NCI-H2196 treated with DMSO at 0.1 percent for 48 hours (cell line): ENCODE measurements at regions not wholly inside any gene's neighbourhood (a gene's known extent, or its start where the extent isn't known, plus 50 kb on each side); places are given as distances from the start of the nearest gene placed in this dataset.

Experiments
- DNase-seq: peaks from one replicate; lab custom pipeline; 2025; ENCODE audit not compliant: unreplicated experiment; lab: John Stamatoyannopoulos, UW

DNA sequence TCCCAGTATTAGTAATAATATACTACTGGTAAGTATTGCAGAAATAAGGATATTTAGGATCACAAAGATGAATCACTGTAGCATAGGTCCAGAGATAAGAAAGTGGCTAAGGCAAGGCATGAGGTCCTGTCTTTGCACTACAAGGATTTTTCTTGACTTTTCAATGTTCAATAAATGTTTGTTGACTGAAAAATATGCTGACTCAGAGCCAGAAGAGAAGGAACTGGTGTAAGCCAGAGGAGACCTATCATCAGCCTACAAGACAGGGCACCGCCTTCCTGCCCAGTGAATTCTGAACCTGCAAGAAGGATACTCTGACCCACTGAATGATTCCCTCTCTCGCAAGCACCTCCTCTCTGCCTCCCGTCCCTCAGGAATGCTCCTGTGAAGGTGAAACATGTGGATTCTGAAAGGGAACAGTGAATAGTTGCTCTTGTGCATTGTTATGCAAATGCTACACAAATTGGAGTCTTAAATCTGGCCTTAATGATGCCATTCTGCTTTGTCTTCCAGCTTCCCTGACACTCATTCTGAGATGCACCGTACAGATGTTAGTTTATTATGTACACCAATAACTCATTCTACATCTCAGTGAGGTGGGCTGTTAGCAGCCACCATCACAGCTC is 540.0 kb downstream of the OMA1 start:
- DNase-seq = no peak

DNA sequence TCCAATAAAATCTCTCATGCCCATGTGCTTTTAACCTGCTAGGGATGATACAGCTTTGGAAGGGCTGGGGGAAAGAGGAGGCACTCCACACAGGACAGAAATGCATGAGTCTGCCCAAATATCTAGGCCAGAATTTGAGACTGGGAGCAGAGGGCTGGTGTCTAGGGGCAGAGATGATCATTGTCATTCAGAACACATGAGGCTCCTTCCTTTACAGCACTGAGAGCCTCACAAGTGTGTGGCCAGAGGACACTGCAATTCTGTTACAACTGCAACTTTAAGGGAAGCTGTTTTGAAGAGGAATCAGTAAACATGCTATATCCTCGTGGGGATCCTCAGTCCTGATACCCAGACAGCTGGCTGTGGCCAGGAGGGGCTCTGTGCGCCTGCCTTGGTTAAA is 541.3 kb downstream of the OMA1 start:
- no peak for DNase-seq

DNA sequence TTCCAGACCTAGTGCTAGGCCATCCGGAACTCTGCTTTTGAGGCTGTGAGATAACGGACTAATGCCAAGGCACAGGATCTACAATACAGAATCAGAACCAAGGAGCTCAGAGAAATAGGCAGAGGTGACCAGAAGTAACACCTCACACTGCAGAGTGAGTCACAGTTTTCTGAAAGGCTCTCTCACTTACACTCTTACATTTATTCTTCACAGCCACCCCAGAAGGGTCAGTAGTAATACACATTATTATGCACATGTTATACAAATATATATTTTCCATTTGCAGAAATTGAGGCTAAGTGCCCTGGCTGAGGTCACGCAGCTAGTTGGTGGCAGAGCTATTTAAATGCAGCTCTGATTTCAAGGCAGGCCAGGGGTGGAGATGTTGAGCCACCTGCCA is 542.5 kb downstream of the OMA1 start:
- DNase-seq = no peak

DNA sequence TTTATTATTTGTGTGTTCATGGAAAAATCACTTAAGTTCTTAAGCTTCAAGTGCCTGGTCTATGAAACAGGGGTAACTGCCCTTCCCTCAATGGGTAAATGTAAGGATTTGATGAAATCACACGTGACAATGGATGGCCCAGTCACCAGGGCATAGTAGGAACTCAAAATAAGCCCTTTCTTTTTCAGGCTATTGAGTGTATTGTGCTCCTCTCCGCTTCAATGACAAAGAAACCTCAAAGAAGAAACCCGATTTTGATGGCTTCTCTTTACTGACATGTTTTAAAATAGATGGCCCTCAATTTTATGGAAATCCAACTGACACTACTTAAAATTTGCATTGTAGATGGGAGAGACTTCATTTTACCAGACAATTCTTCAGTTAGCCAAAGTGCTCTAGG is 543.5 kb downstream of the OMA1 start:
- no peak for DNase-seq

DNA sequence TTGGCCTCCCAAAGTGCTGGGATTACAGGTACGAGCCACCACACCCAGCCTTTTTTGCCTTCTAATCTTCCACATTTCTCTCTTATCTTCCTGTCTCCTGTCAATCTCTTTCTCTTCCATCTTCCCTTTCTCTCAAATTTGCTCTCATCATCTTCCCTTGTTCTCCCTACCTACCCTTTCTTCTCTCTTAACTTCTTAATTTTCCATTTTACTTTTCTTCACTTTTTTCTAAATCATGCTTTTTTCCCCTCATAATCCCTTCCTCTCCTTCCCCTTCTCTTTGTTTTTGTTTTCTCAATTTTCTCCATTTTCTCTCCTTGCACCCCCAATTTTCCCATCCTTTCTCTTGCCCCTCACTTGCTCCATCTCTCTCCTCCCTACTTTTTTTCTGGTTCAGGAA is 545.7 kb downstream of the OMA1 start:
- no peak for DNase-seq

DNA sequence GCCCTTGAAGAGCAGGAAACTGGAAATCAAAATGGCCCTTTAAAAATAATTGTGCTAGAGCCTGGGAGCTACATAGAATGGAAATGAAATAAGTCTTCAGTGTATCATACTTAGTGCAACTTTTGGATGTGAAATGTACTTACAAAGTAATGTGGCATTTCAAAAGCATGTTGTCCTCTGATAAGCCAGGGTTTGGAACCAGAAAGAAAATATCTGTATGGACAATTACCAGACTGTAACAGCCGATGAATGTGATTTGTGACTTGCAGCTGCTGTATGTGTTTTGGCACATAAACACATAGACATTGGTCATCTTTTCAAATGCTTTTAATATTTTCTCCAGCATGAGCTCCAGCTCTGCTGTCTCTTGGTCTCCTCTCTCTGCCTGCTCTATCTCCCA is 546.4 kb downstream of the OMA1 start:
- no peak for DNase-seq

DNA sequence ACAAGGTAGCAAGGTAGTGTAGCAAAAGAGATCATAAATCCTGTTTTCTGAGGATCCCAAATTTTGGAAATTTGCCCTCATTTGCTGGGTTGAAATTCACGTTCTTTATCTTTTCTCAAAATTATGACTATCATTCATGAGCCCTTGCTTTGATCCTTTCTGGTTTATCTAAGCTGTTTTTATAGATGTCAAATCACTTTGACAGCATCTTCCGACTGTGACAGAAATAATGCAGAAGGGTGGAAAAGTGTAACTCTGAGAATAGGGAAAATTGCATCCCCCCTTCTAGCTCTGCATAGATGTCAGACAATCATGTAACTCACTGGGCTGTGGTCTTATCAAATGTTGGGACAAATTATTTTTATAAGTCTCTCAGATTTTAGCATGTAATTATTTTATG is 550.1 kb downstream of the OMA1 start:
- DNase-seq = no peak

DNA sequence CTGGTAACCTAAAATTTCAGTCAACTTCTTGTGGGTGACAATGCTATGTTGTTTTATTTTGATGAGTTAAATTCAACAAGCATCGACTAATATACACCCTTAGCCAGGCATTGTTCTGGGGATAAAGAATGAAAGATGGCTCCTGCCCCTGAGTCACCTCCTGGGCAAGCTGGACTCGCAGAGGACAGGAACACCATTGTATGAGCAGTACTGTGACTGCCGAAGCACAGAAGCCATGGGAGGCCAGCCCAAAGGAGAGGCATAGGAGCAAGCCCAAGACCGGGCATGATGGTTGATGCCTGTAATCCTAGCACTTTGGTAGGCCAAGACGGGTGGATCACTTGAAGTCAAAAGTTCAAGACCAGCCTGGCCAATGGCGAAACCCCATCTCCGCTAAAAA is 555.2 kb downstream of the OMA1 start:
- no peak for DNase-seq

DNA sequence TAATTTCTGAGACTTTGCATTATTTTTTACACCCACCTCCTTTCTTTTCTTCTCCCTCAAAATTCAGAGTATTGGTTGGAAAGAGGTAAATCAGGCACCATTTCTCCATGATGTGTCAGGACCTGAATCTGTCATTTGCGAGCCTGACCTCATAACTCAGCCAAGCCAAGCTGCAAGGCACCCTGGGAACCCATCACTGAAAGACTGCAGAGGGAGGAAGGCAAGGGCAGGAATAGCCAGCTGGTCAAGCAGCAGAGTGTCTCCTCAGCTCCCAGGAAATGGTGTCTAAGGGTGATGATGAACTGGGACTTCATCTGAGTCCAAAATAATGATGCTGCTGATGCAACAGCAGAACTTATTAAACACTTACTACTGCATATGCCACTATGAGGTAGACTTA is 556.6 kb downstream of the OMA1 start:
- no peak for DNase-seq

DNA sequence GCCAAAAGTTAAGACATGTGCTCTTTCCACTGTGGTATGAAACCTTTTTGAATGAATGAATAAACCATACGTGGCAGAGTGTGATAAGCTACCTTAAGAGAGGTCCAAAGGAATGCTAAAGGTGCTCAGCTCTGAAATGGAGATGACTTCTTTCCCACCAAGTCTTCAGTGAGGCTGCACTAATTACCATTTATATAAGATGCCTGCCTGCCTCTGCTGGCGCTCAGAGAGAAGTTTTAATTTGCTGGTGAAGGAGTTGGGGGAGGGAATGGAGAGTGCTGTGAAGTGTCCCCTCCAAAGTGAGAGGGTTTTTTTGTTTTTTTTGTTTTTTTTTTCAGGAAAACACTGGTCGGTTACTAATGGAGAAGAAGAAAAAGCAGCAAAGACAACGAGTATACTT is 559.0 kb downstream of the OMA1 start:
- no peak for DNase-seq

DNA sequence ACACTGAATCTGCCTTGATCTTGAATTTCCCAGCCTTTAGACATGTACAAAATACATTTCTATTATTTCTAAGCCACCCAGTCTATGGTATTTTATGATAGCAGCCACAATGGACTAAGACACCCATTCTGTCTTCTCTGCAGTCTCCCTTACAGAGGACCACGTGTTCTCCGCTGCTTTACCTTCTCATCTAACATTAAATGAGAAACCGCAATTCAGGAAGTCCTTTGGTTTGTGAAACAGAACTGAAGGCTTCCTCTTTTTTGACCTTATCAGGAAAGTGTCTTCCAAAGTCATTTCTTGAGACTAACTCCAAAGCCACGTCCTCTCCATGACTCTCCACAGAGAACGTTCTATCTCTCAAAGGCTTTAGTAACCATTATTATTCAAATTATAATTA is 560.1 kb downstream of the OMA1 start:
- no peak for DNase-seq

DNA sequence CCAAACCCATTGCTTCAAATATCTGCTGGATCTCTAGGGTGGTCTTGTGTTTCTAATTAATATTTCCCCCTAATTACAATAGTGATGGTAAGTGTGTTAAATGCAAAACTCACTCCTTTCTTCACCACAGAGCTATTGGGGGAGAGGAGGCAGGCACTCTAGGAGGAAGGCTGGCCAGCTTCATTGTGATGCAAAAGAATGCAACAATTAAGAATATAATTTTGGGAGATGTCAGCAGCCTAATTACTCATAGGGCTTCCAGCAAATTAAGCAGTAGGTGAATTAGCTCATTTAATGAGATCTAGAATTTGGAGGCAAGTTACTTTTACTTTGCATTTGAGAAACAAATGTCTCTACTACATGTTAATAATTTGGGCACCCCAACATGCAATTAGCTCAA is 560.4 kb upstream of the DAB1 start:
- DNase-seq = no peak

DNA sequence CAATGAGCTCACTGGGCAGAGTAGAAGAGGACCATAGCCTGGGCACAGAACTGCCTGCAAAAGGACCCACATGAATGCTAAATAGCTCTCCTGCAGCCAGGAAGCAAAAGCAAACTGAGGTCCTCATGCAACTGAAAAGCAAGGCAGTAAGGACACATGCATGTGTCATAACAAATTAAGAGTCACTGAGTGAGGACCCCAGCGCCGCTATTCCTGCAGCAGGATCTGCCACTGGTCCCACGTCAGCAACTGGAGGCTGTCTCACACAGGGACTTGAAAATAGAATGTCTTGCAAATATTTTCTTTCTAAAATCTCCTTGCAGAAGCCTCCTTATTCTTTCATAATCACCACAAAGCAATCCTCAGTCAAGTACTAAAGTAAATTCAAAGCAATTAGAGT is 559.6 kb upstream of the DAB1 start:
- no peak for DNase-seq

DNA sequence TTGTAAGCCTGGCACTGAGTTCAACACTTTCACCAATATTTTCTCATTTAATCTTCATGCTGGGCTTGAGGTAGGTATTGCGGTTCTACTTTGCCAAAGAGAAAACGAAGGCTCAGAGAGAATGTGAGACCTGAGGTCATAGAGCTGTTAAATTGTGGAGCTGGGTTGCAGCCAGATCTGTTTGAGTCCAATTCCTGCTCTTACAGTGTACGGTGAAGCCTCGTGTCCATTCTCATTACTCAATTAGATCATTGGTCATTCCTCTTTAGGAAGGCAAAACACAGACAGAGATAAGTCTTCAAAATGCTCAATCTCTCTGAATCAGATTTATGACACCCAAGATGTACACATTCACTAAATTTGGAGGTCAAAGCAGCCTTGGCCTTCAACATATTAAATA is 559.0 kb upstream of the DAB1 start:
- no peak for DNase-seq

DNA sequence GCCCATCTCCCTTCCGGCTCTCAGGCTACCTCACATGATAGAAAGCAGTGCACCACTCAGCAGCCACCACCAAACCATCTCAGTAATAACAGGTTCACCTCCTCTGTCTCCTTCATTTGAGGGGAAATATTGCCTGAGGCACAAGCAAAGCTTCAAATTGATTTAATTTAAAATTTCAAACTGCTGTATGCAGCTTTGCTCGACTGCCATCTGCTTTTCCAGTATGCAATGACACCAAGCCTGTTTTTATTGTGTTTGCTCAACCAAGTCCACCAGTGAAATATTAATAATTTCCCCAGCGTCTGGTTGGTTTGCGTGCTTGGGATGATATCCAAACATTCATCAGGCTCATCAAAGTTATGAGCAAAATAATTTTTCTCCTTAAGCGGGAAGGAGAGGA is 552.4 kb upstream of the DAB1 start:
- DNase-seq = no peak

DNA sequence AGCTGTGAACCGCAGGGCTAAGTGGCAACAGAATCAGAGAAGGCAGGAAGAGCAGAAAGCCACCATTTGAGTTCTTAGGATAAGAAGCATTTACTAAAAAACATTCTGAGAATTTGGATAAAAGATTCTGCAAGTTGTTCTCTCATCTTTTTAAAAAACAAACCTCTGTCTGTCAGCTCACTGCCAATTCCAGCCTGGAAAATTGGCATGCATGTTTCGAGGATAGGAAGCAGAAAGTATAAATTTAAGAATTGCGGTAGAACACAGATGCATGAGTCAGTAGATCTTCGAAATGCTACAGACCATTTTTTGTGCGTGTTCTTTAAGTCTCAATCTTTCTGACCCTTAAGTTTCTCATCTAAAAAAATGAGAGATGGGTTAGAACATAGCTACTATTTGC is 544.5 kb upstream of the DAB1 start:
- DNase-seq = no peak

DNA sequence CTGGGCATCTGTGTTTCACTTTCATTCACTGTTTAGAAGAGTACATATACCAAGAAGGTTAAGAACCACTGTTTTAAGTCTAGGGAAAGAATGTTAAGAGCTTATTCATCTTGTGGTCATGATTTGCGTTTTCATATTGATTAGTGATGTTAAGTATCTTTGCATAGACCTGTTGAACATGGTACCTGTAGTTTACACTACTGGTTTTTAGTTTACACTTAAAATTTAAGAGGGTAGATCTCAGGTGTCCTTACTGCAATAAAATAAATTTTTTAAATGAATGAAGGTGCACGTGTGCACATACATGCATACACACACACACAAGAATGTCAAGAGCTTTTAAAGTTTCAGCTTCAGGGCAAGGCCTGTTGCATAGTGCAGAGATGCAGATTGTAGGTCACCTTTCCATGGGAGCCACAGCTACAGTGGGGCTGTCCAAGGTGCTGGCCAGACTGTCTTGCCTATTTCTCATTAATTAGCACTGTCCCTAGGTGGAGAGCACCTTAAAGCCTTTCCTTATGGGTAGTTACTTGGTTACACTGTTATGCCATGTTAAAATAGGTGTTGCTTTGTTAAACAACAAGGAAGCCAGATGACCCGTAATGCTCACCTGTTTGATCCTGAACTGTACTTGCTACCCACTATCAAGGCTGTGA is 543.0 kb upstream of the DAB1 start:
- DNase-seq = no peak

DNA sequence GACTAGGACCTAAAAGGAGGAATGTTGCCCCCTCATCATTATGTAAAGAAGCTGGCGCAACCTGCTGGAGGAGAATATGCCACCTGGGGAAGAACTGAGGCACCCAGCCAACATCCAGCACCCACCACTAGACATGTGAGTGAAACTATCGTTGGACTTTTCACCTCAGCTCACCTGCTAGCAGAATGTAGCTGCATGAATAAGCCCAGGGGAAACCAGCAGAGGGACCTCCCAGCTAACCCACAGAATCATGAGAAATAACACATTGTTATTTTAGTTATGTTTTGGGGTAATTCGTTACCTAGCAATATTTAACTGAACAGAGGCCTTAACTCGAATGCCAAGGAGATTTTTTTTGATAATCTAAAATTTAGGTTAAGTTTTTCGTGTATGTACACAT is 542.5 kb upstream of the DAB1 start:
- DNase-seq = no peak

DNA sequence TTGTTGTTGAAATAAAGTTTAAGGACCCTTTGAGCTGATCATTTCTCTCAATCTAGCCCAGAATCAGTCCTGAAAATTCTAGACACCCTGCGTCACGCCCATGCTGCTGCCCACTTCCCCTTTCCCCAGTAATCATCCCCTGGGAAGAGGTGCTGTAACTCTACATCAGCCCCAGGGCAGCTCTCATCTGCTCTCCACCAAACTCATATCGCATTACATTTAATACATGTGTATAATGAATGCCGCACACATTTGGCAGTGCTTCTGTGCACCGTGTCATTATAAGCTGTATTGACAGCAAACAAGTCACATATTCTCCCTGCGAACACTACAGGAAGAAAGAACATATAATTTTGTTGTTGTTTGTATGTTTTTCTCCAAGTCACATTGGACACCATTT is 539.7 kb upstream of the DAB1 start:
- no peak for DNase-seq

DNA sequence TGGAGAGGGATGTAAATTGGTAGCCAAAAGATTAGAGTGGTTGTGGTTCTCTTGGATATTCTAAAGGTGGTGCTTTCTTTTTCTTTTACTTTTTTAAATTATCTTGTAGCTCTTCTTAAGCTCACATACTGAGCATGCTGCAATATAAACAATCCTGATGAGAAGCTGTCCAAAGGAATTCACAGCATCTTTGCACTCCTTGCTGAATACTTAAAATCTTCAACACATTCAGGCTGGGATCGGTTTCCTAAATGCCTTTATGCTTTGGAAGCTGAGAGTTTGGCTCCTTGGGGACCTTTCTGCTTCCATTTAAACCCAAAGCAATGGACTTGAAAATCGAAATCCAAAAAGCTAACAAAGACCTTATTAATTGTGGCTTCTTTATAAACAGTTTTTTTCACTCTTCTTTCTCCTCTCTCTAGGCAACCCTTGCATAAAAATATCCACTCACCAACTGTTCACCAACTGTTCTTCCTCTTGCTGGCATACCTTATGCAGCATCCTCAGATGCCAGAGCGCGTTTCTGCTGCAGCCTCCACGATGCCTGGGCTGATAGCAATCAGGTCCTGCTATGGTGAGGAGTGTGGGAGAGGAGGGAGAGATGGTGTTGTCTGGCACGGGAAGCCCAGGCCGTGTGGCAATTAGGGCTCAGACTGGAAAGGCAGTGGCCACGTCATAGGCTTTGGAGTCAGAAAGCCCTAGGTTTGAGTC is 535.8 kb upstream of the DAB1 start:
- DNase-seq = no peak

DNA sequence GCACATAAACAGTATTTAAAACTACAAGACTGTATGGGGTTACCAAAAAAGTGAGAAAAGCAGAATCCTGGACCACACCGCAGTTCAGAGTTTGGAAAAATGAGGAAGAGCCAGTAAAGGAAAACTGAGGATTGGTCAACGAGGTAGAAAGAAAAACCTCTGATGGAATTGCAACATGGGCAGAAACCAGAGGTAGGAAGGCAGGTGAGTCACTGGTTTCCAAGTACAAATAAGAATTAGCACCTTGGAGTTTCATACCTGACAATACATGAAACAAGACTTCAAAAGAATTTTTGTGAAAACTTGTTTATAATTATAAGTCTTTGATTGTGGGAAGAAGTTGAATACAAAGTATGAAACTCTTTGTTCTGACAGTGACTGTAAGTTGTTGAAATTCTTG is 533.7 kb upstream of the DAB1 start:
- DNase-seq = no peak

DNA sequence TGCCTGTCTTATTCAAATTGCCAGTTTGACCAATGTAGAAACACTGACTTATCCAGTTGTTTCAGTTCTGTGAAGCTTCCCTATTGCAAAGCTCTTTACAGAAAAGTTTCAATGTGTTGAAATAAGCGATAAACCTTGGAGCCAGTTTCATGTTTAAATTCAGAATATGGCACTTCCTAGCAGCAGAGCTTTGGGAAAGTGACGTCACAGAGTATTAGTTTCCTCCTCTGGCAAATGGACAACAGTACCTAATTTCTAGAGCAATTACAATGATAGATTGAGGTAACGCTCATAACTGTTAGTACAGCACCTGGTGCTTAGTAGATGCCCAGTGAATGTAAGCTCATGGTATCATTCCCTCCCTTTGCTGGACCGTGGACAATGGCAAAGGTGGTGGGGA is 527.5 kb upstream of the DAB1 start:
- DNase-seq = no peak

DNA sequence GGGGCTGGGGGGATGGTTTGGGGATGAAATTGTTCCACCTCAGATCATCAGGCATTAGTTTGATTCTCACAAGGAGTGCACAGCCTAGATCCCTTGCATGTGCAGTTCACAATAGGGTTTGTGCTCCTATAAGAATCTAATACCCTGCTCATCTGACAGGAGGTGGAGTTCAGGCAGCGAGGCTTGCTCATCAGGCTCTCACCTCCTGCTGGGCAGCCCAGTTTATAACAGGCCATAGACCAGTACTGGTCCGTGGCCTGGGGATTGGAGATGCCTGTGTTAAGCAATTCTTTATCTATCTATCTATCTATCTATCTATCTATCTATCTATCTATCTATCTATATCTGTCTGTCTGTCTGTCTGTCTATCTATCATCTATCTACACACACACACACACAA is 525.3 kb upstream of the DAB1 start:
- DNase-seq = no peak
